Non-pigmented ciliary epithelial cell (primary cell): ENCODE measurements at regions not wholly inside any gene's neighbourhood (a gene's known extent, or its start where the extent isn't known, plus 50 kb on each side); places are given as distances from the start of the nearest gene placed in this dataset.

Experiments
- DNase-seq: peaks from one replicate; pipeline ENCODE4 v3.0.0-alpha.2; 2010; ENCODE audit warnings: low read depth

GRCh38 chr7:106775975-106776607 is 89.0 kb upstream of the PIK3CG start:
- DNase-seq, result no peak

GRCh38 chr7:106776618-106777347 is 88.3 kb upstream of the PIK3CG start:
- DNase-seq, result no peak

DNA sequence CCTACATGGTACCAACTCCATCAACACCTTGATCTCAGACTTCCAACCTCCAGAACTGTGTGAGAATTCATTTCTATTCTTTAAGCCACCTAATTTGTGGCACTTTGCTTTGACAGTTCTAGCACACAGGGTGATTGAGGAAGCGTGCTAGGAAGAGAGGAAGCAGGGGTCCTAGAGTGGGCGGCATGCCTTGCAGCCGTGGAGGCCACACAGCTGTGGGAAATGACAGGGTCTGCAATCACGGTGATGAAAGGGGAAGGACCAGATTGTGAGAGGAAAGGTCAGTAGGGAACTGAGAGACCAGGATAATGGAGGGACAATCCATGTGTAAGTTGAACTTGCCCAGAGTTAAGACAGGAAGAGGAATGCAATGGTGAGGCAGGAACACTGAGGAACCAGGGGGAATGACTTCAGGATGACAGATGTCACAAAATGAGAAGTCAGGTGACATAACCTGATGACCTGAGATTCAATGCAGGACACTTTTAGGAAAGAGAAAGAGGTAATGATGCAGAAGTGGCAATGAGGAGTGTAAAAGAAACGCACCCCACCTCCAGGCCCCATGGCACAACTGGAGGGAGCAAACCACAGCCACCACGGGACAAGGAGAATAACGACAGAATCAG is 87.3 kb upstream of the PIK3CG start:
- DNase-seq, result no peak

GRCh38 chr7:106778656-106779250 is 86.3 kb upstream of the PIK3CG start:
- no peak for DNase-seq

DNA sequence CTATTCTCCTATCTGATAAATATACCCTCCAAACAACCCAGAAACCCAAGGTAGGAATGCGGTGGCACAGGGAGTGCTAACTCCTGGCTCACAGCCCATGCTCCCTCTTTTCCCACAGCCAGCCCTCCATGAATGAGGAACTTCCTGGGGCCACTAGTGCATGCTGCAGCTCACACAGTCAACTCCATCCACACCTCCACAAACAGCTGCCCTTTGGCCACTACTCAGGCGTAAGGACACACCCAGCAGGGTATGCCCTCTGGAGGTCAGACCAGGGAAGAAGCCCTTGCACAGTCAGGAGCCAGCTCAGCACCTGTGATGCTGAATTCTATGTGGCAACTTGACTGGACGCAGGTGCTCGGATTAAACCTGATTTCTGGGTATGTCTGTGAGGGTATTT is 85.2 kb upstream of the PIK3CG start:
- no peak for DNase-seq

DNA sequence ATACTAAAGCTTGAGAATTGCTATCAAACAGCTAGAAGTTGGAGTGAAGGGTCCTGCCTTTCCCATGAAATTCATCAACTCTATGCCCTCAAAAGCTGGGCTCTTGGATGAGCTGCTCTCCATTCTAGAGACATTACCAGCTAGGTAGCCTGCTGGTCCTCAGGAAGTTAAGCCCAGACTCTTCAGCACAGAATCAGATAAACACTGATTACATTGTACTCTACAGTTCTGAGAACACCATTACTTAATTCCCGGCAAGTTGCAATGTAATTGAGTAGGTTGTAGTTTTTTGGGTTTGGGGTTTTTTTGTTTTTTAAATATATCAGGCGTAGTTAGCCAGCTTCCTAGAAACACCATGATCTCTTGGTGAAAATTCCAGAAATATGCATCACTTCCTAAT is 84.1 kb upstream of the PIK3CG start:
- DNase-seq, result no peak

GRCh38 chr7:106781828-106782544 is 83.1 kb upstream of the PIK3CG start:
- no peak for DNase-seq

- DNase-seq, result no peak
Observed at GRCh38 chr7:106783286-106783685, 81.8 kb upstream of the PIK3CG start.

DNA sequence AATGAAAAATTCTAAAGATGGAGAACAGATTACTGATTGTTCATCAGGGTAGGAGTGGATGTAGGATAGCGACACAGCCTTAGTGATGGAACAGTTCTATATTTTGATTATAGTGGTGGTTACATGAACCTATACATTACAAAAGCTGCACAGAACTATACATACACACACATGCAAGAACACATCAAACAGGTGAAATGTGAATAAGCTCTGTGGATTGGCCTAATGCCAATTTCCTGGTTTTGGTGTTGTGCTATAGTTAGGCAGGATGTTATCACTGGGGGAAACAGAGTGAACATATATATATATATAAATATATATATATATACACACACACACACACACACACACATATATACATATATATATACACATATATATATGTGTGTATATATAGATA is 76.4 kb upstream of the PIK3CG start:
- no peak for DNase-seq

GRCh38 chr7:106791526-106791925 is 73.6 kb upstream of the PIK3CG start:
- DNase-seq, result no peak

- DNase-seq, result no peak
Observed at GRCh38 chr7:106792233-106792926, 72.7 kb upstream of the PIK3CG start.

DNA sequence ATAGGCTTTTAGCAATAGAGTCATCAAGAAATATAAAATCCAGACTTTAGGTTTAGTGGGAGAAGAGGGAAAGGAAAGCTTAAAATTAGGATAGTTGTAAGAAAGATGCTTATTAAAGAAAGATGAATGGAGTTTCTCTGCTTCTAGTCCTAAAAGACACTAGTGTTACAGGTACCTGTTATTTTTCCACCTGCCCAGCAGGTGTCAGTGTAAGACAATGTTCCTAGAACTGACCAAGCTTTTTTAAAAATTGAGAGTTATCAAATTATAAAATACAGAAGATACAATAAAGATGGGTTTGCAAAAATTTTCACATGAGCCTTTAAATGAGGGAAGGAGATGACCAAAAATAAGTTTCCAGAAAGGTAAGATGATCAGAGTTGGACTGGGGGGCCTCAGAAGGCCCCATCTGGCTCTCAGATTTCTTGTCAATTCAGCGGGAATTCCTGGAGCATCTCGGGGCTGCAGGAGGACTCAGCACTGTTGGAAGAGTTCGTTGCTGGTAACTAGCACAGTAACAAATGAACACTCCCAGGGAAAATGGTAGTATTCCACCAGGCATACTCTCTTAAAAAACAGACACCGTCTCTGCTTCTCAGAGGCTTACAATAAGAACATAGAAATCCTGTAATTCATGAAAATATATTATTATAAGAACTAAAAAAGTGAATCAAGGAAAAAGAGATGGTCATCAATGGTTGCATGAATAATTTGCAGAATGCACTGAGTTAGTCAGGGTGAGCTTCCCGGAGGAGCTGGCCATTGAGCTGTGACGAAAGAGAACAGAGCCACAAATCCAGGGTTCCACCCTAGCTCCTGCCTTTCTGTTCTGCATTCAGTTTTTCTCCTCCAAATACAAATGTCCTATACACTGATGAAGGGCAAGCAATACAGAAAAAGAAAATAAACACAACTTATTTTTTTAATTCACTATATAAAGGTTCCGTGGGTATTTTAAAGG is 71.8 kb upstream of the PIK3CG start:
- DNase-seq, result no peak

- no peak for DNase-seq
Observed at GRCh38 chr7:106794276-106795083, 70.6 kb upstream of the PIK3CG start.

- no peak for DNase-seq
Observed at GRCh38 chr7:106795084-106795876, 69.8 kb upstream of the PIK3CG start.

DNA sequence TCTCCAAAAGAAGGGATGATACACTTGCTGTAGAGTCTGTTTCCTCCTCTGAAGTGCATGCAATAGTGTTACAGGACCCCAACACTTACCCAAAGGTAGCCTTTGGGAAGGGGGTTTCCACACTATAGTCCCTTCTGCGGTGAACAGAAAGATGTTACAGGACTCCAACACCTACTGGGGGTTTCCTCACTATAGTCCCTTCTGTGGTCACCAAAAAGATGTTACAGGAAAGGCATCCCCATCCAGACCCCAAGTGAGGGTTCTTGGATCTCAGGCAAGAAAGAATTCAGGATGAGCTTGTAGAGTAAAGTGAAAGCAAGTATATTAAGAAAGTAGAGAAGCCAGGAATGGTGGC is 69.2 kb upstream of the PIK3CG start:
- DNase-seq, result no peak

- no peak for DNase-seq
Observed at GRCh38 chr7:106797937-106798336, 67.1 kb upstream of the PIK3CG start.

GRCh38 chr7:106802589-106802988 is 62.5 kb upstream of the PIK3CG start:
- DNase-seq, result no peak

- no peak for DNase-seq
Observed at GRCh38 chr7:106806556-106806955, 58.5 kb upstream of the PIK3CG start.

DNA sequence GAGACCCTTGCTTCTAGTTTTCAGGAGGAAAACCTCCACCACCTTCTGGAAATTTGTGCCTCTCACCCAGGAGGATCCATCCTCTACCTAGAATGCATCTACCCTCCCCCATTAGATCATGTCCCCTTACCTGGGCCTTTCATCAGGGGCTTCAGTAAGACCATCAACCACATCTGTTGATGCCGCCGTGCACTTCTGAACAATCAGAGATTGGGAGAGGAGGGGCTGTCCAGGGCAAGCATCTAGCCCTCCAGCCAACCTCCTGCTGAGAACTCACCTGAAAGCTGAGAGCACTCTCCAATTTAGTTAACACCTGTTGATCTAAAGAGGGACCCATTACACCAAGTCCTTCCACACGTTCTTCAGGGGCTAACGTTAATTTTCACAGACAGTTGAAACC is 57.6 kb upstream of the PIK3CG start:
- DNase-seq, result no peak
